Osteocyte (in vitro differentiated cells): ENCODE measurements at regions not wholly inside any gene's neighbourhood (a gene's known extent, or its start where the extent isn't known, plus 50 kb on each side); places are given as distances from the start of the nearest gene placed in this dataset.

ENCODE experiments used
- DNase-seq: peaks from one replicate; pipeline ENCODE4 v3.0.0; 2021; ENCODE audit warnings: mixed read lengths; ENCODE audit not compliant: unreplicated experiment; ENCODE audit errors: extremely low spot score
- H3K27ac Mint-ChIP-seq: one replicate; pipeline ENCODE4 v1.8.0; 2021; ENCODE audit warnings: mild to moderate bottlenecking, mixed read lengths; ENCODE audit not compliant: unreplicated experiment
- H3K27me3 Mint-ChIP-seq: one replicate; pipeline ENCODE4 v1.8.0; 2021; ENCODE audit warnings: mixed read lengths; ENCODE audit not compliant: unreplicated experiment
- H3K36me3 Mint-ChIP-seq: one replicate; pipeline ENCODE4 v1.8.0; 2021; ENCODE audit warnings: mixed read lengths; ENCODE audit not compliant: unreplicated experiment
- H3K4me1 Mint-ChIP-seq: one replicate; pipeline ENCODE4 v1.8.0; 2021; ENCODE audit warnings: mixed read lengths; ENCODE audit not compliant: unreplicated experiment
- H3K4me3 Mint-ChIP-seq: one replicate; pipeline ENCODE4 v1.8.0; 2021; ENCODE audit warnings: mild to moderate bottlenecking, moderate library complexity, mixed read lengths; ENCODE audit not compliant: unreplicated experiment
- H3K9me3 Mint-ChIP-seq: one replicate; pipeline ENCODE4 v1.8.0; 2021; ENCODE audit warnings: mixed read lengths; ENCODE audit not compliant: unreplicated experiment
- TF ChIP-seq, protein P1 (sequence below): fragments of 200-600 bp; sonication (generic); IDR thresholded peaks from 2 replicates; pipeline ENCODE4 v1.5.0; 2021; ENCODE audit warnings: antibody characterized with exemption, mild to moderate bottlenecking, moderate library complexity

DNA sequence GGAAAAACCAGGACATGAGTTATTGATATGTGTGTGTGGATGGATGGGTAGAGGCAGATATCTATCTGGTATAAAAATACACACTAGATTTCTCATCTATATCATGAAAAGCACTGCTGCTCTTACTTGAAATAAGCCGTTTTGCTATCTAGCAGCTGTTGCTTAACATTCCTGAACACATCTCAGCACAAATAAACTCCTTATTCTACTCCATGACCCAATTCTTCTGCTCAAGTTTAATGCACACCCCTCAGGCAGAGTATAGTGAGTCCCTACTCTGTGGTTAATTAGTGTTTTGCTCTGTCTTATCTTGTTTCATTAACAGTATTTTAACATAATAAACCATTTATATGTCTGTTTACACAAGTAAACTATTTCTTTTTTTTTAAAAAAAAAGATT lies 134.2 kb downstream of the CBLN2 start:
- no peaks in the 10 kb centered on the region for H3K36me3 Mint-ChIP-seq
- peaks cover 18% of the 10 kb centered on the region for H3K9me3 Mint-ChIP-seq
- TF ChIP-seq, protein P1, sequence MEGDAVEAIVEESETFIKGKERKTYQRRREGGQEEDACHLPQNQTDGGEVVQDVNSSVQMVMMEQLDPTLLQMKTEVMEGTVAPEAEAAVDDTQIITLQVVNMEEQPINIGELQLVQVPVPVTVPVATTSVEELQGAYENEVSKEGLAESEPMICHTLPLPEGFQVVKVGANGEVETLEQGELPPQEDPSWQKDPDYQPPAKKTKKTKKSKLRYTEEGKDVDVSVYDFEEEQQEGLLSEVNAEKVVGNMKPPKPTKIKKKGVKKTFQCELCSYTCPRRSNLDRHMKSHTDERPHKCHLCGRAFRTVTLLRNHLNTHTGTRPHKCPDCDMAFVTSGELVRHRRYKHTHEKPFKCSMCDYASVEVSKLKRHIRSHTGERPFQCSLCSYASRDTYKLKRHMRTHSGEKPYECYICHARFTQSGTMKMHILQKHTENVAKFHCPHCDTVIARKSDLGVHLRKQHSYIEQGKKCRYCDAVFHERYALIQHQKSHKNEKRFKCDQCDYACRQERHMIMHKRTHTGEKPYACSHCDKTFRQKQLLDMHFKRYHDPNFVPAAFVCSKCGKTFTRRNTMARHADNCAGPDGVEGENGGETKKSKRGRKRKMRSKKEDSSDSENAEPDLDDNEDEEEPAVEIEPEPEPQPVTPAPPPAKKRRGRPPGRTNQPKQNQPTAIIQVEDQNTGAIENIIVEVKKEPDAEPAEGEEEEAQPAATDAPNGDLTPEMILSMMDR: no peak
- no peaks in the 10 kb centered on the region for H3K27me3 Mint-ChIP-seq
- H3K27ac Mint-ChIP-seq: no peak overlapping the region
- no peak overlapping the region for H3K4me3 Mint-ChIP-seq
- no peaks in the 10 kb centered on the region for H3K4me1 Mint-ChIP-seq
- DNase-seq: no peak

DNA sequence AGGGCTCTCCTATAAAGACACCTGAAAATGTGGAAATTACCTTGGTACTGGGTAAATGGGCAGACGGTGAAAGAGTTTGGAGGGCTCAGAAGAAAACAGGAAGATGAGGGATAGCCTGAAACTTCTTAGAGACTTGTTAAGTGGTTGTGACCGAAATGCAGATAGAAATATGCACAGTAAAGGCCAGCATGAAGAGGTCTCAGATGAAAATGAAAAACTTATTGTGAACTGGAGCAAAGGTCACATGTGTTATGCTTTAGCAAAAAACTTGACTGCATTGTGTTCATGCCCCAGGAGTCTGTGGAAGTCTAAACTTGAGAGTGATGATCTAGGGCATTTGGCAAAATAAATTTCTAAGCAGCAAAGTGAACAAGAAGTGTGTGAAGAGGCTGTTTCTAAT lies 137.1 kb downstream of the CBLN2 start:
- Mint-ChIP-seq H3K9me3 (peaks cover 25% of the 10 kb centered on the region), H3K27me3 (no peaks in the 10 kb centered on the region), H3K36me3 (no peaks in the 10 kb centered on the region), H3K27ac (no peak overlapping the region), H3K4me3 (no peak overlapping the region), H3K4me1 (no peaks in the 10 kb centered on the region)
- TF ChIP-seq, protein P1: no peak
- no peak for DNase-seq

GRCh38 chr18:72391951-72392350 lies 152.2 kb downstream of the CBLN2 start:
- H3K9me3 Mint-ChIP-seq: peaks cover 25% of the 10 kb centered on the region
- no peak for DNase-seq
- no peaks in the 10 kb centered on the region for H3K36me3 Mint-ChIP-seq
- no peak overlapping the region for H3K27ac Mint-ChIP-seq
- TF ChIP-seq, protein P1: no peak
- H3K4me1 Mint-ChIP-seq: no peaks in the 10 kb centered on the region
- H3K4me3 Mint-ChIP-seq: no peak overlapping the region
- H3K27me3 Mint-ChIP-seq: no peaks in the 10 kb centered on the region

DNA sequence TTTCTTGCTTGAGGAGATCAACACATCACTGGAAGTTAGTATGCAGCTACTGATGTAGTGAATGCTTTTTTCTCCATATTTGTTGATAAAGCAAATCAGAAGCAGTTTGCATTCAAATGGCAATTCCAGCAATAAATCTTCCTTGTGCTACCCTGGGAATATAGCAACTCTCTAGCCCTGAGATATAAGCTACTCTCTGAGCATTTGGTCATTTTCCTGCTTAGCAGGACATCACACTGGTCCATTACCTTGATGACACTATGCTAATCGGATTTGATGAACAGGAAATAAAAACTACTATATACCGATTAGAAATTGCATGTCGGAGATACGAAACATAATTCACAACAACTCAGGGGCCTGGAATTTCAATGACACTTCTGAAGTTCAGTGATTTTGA lies 152.7 kb downstream of the CBLN2 start:
- TF ChIP-seq, protein P1: no peak
- Mint-ChIP-seq H3K4me3 (no peak overlapping the region), H3K27me3 (no peaks in the 10 kb centered on the region), H3K4me1 (no peaks in the 10 kb centered on the region), H3K9me3 (peaks cover 25% of the 10 kb centered on the region), H3K36me3 (no peaks in the 10 kb centered on the region), H3K27ac (no peak overlapping the region)
- DNase-seq: no peak

GRCh38 chr18:72378016-72378415 lies 166.1 kb downstream of the CBLN2 start:
- Mint-ChIP-seq H3K36me3 (no peaks in the 10 kb centered on the region), H3K4me1 (peaks cover 1% of the 10 kb centered on the region), H3K27me3 (no peaks in the 10 kb centered on the region), H3K9me3 (peaks cover 8% of the 10 kb centered on the region), H3K4me3 (no peak overlapping the region), H3K27ac (no peak overlapping the region)
- TF ChIP-seq, protein P1: no peak
- no peak for DNase-seq
